ENCODE measurements at regions not wholly inside any gene's neighbourhood (a gene's known extent, or its start where the extent isn't known, plus 50 kb on each side); places are given as distances from the start of the nearest gene placed in this dataset.
"Not testable (repeated sequence)": the region's sequence is repeated elsewhere in the genome, so short reads cannot be mapped to it uniquely, and the experiment has no call there.

DNA sequence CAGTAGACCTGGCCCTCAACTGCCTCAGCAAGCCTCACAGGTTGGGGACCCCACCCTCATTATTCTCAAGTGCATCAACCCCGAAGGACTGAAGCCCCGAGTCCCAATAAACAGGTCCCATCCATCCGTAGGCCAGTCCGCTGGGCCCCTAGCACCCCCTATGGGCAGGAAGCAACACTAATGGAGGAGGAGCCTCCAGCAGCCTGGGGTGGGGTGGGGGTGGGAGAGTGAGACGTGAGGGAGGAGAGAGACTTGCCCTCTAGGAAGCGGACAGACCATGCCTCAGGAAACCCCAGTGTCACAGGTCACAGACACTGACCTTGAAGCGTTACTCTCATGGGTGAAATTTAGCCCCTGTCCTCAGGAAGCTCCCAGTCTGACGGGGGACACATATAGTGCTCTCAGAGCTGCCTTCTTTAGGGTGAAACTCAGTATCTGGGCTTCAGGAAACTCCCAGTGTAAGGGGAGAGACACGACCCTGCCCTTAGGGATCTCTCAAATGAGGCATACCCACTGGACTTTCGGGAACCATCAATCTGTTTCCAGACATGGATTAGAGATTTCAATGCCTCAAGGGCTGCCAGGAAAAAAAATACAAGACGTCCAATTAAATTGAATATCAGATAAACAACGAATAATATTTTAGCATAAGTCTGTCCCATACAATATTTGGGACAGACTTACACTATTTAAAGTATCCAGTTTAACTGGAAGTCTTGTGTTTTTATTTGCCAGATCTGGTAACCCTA is 125.8 kb downstream of the MRPL14 start (continued):
- TF ChIP-seq CSRNP3 (CRISPR knock-in tag; IDR thresholded peaks at IDR 0.05) (no peak), ZFP30 (CRISPR knock-in tag; IDR thresholded peaks at IDR 0.05) (no peak)

DNA sequence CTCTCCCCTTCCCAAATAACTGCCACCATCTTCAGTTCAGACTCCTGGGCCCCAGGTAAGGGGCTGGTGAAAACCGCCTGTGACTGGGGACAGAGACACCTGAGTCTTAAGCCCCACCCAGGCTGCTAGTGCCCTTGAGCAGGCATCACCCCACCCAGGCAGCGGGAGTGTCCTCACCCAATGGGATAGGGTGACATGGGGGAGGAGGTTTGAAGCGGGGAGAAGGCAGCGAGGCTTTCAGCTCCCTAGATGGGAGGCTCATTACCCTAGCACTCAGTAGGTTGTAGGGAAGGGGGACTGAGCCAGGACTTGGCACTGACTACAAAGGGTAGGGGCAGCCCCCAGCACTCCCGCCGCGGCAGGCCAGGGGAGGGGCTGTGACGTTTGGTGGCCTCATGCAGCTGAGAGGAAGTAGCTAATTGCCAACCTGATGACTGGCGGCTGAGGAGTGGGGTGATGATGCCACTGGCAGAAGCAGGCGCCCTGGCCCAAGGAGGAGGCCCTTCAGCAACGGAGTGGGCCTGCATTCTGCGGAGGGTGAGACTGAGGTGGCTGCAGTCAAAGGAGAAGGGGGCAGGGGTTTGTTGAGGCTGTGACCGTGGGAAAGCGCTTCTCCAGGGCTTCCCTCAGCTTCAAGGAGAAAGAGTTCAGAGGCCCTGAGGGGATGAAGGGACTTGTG is 126.9 kb downstream of the MRPL14 start:
- TF ChIP-seq OSR1 (CRISPR knock-in tag; IDR thresholded peaks at IDR 0.05) = no peak
- TF ChIP-seq GLIS3 (CRISPR knock-in tag; IDR thresholded peaks at IDR 0.05) = no peak
- TF ChIP-seq TOX (CRISPR knock-in tag; IDR thresholded peaks at IDR 0.05; ENCODE audit: borderline replicate concordance) = no peak
- no peak for TF ChIP-seq ARNTL (CRISPR knock-in tag; IDR thresholded peaks at IDR 0.05; ENCODE audit: borderline replicate concordance, low read depth)
- no peak for TF ChIP-seq ZFP3 (CRISPR knock-in tag; IDR thresholded peaks at IDR 0.05)
- TF ChIP-seq ZFP30 (CRISPR knock-in tag; IDR thresholded peaks at IDR 0.05) = no peak
- no peak for TF ChIP-seq RARB (CRISPR knock-in tag; IDR thresholded peaks at IDR 0.05)
- no peak for TF ChIP-seq ZNF70 (CRISPR knock-in tag; IDR thresholded peaks at IDR 0.05)
- no peak for TF ChIP-seq ZNF565 (CRISPR knock-in tag; conservative IDR thresholded peaks at IDR 0.05; ENCODE audit: low read depth)
- no peak for ATAC-seq

DNA sequence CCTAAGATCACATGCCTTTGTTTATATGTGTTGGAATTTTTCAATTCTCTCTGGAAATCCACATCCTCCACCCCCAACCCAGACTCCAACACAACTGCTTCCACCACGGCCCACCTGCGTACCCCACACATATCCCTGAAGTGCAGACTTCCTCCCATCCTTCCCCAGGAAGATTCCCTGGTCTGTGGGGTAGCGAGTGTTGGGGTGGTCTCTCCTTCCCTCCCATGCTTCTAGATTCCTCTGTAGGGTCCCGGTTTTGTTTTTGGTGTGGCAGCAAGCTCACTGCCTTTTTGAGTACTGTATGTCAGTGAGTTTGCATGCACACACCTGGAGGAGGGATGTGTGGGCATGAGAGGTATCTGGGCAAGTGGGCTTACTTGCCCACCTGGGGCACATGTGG is 127.6 kb downstream of the MRPL14 start:
- TF ChIP-seq SNAI2 (CRISPR knock-in tag; IDR thresholded peaks at IDR 0.05) (no peak), CSRNP3 (CRISPR knock-in tag; IDR thresholded peaks at IDR 0.05) (no peak), ZFP3 (CRISPR knock-in tag; IDR thresholded peaks at IDR 0.05) (no peak), CSDC2 (CRISPR knock-in tag; IDR thresholded peaks at IDR 0.05) (no peak), ZNF565 (CRISPR knock-in tag; conservative IDR thresholded peaks at IDR 0.05; ENCODE audit: low read depth) (no peak), CREB5 (CRISPR knock-in tag; IDR thresholded peaks at IDR 0.05; ENCODE audit: low read depth) (no peak), ISL1 (CRISPR knock-in tag; IDR thresholded peaks at IDR 0.05) (no peak), TOX (CRISPR knock-in tag; IDR thresholded peaks at IDR 0.05; ENCODE audit: borderline replicate concordance) (no peak), ARNTL (CRISPR knock-in tag; IDR thresholded peaks at IDR 0.05; ENCODE audit: borderline replicate concordance, low read depth) (no peak), ZNF70 (CRISPR knock-in tag; IDR thresholded peaks at IDR 0.05) (no peak)
- no peak for ATAC-seq

DNA sequence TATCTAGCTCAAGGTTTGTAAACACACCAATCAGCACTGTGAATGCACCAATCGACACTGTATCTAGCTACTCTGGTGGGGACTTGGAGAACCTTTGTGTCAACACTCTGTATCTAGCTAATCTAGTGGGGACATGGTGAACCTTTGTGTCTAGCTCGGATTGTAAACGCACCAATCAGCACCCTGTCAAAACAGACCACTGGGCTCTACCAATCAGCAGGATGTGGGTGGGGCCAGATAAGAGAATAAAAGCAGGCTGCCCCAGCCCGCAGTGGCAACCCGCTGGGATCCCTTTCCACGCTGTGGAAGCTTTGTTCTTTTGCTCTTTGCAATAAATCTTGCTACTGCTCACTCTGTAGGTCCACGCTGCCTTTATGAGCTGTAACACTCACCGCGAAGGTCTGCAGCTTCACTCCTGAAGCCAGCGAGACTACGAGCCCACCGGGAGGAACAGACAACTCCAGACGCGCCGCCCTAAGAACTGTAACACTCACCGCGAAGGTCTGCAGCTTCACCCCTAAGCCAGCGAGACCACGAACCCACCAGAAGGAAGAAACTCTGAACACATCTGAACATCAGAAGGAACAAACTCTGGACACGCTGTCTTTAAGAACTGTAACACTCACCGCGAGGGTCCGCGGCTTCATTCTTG is 128.5 kb downstream of the MRPL14 start:
- not testable (repeated sequence) for ATAC-seq

DNA sequence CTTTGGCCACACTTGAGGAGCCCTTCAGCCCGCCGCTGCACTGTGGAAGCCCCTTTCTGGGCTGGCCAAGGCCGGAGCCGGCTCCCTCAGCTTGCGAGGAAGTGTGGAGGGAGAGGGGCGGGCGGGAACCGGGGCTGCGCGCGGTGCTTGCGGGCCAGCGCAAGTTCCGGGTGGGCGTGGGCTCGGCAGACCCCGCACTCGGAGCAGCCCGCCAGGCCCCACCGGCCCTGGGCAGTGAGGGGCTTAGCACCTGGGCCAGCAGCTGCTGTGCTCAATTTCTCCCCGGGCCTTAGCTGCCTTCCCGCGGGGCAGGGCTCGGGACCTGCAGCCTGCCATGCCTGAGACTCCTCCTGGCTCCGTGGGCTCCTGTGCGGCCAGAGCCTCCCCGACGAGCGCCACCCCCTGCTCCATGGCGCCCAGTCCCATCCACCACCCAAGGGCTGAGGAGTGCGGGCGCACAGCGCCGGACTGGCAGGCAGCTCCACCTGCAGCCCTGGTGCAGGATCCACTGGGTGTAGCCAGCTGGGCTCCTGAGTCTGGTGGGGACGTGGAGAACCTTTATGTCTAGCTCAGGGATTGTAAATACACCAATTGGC is 129.2 kb downstream of the MRPL14 start:
- not testable (repeated sequence) for ATAC-seq

- no peak for ATAC-seq
- no peak for TF ChIP-seq BACH2 (CRISPR knock-in tag; IDR thresholded peaks at IDR 0.05; ENCODE audit: borderline replicate concordance)
- TF ChIP-seq ESRRG (CRISPR knock-in tag; IDR thresholded peaks at IDR 0.05) = no peak
- no peak for TF ChIP-seq CSRNP3 (CRISPR knock-in tag; IDR thresholded peaks at IDR 0.05)
- no peak for TF ChIP-seq ZC3H10 (CRISPR knock-in tag; IDR thresholded peaks at IDR 0.05)
- no peak for TF ChIP-seq PPARA (CRISPR knock-in tag; IDR thresholded peaks at IDR 0.05; ENCODE audit: borderline replicate concordance)
- TF ChIP-seq ZFP30 (CRISPR knock-in tag; IDR thresholded peaks at IDR 0.05) = no peak
- no peak for TF ChIP-seq GLIS3 (CRISPR knock-in tag; IDR thresholded peaks at IDR 0.05)
- TF ChIP-seq, protein P1, sequence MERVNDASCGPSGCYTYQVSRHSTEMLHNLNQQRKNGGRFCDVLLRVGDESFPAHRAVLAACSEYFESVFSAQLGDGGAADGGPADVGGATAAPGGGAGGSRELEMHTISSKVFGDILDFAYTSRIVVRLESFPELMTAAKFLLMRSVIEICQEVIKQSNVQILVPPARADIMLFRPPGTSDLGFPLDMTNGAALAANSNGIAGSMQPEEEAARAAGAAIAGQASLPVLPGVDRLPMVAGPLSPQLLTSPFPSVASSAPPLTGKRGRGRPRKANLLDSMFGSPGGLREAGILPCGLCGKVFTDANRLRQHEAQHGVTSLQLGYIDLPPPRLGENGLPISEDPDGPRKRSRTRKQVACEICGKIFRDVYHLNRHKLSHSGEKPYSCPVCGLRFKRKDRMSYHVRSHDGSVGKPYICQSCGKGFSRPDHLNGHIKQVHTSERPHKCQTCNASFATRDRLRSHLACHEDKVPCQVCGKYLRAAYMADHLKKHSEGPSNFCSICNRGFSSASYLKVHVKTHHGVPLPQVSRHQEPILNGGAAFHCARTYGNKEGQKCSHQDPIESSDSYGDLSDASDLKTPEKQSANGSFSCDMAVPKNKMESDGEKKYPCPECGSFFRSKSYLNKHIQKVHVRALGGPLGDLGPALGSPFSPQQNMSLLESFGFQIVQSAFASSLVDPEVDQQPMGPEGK (CRISPR knock-in tag; IDR thresholded peaks at IDR 0.05; ENCODE audit: borderline replicate concordance) = no peak
- TF ChIP-seq, protein P2, sequence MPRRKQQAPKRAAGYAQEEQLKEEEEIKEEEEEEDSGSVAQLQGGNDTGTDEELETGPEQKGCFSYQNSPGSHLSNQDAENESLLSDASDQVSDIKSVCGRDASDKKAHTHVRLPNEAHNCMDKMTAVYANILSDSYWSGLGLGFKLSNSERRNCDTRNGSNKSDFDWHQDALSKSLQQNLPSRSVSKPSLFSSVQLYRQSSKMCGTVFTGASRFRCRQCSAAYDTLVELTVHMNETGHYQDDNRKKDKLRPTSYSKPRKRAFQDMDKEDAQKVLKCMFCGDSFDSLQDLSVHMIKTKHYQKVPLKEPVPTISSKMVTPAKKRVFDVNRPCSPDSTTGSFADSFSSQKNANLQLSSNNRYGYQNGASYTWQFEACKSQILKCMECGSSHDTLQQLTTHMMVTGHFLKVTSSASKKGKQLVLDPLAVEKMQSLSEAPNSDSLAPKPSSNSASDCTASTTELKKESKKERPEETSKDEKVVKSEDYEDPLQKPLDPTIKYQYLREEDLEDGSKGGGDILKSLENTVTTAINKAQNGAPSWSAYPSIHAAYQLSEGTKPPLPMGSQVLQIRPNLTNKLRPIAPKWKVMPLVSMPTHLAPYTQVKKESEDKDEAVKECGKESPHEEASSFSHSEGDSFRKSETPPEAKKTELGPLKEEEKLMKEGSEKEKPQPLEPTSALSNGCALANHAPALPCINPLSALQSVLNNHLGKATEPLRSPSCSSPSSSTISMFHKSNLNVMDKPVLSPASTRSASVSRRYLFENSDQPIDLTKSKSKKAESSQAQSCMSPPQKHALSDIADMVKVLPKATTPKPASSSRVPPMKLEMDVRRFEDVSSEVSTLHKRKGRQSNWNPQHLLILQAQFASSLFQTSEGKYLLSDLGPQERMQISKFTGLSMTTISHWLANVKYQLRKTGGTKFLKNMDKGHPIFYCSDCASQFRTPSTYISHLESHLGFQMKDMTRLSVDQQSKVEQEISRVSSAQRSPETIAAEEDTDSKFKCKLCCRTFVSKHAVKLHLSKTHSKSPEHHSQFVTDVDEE (CRISPR knock-in tag; IDR thresholded peaks at IDR 0.05) = no peak
Measured at GRCh38 chr6:43997345-43997677, 129.9 kb downstream of the MRPL14 start.
